ENCODE measurements at regions not wholly inside any gene's neighbourhood (a gene's known extent, or its start where the extent isn't known, plus 50 kb on each side); places are given as distances from the start of the nearest gene placed in this dataset.
"Not testable (repeated sequence)": the region's sequence is repeated elsewhere in the genome, so short reads cannot be mapped to it uniquely, and the experiment has no call there.

DNA sequence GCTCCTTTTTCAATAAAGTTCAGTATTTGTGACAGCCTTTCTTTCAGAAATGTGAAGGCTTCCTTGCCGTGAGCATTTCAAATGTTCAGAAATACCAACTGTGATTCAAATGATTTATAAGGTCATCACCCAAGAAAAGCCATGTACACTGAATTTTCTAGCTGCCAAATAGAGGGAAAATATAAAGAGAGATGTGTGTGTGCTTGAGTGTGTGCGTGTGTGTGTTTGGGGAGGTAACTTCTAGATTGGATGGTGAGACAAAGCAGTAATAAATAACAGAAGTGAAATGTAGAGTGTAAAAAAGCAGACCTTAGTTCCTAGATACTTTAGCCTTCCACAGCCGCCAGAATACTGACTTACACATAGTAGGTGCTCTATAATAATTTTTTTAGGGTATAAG, 577.4 kb downstream of the TBL1XR1 start:
- DNase-seq (ENCODE audit: low read depth) = no peak
- H3K4me3 ChIP-seq (ENCODE audit: low read depth, low read length) = no peak overlapping the region
- TF ChIP-seq, protein P1, sequence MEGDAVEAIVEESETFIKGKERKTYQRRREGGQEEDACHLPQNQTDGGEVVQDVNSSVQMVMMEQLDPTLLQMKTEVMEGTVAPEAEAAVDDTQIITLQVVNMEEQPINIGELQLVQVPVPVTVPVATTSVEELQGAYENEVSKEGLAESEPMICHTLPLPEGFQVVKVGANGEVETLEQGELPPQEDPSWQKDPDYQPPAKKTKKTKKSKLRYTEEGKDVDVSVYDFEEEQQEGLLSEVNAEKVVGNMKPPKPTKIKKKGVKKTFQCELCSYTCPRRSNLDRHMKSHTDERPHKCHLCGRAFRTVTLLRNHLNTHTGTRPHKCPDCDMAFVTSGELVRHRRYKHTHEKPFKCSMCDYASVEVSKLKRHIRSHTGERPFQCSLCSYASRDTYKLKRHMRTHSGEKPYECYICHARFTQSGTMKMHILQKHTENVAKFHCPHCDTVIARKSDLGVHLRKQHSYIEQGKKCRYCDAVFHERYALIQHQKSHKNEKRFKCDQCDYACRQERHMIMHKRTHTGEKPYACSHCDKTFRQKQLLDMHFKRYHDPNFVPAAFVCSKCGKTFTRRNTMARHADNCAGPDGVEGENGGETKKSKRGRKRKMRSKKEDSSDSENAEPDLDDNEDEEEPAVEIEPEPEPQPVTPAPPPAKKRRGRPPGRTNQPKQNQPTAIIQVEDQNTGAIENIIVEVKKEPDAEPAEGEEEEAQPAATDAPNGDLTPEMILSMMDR (IDR thresholded peaks at IDR 0.05; ENCODE audit: insufficient read depth, low read length) = no peak

GRCh38 chr3:176615826-176616225, 581.5 kb downstream of the TBL1XR1 start:
- no peak for DNase-seq (ENCODE audit: low read depth)
- H3K4me3 ChIP-seq (ENCODE audit: low read depth, low read length) = no peak overlapping the region
- TF ChIP-seq, protein P1 (IDR thresholded peaks at IDR 0.05; ENCODE audit: insufficient read depth, low read length) = no peak

DNA sequence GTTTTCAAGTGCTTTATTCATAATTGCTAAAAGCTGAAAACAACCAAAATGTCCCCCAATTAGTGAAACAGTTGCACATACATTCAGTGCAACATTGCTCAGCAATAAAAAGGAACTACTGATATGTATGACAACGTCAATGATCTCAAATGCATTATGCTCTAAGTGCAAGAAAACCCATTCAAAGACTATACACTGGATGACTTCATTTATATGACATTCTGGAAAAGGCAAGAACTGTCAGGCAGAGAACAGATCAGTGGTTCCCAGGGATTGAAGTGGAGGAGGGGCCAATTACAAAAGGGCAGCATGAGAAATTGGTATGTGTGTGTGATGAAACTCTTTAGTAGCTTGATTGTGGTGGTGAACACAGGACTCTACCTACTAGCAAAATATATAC, 585.6 kb downstream of the TBL1XR1 start:
- DNase-seq (ENCODE audit: low read depth) = no peak
- TF ChIP-seq, protein P1 (IDR thresholded peaks at IDR 0.05; ENCODE audit: insufficient read depth, low read length) = no peak
- no peak overlapping the region for H3K4me3 ChIP-seq (ENCODE audit: low read depth, low read length)

- DNase-seq (ENCODE audit: low read depth) = no peak
- TF ChIP-seq, protein P1 (IDR thresholded peaks at IDR 0.05; ENCODE audit: insufficient read depth, low read length) = no peak
- no peak overlapping the region for H3K4me3 ChIP-seq (ENCODE audit: low read depth, low read length)
Observed at GRCh38 chr3:176609361-176609760, 587.9 kb downstream of the TBL1XR1 start.

DNA sequence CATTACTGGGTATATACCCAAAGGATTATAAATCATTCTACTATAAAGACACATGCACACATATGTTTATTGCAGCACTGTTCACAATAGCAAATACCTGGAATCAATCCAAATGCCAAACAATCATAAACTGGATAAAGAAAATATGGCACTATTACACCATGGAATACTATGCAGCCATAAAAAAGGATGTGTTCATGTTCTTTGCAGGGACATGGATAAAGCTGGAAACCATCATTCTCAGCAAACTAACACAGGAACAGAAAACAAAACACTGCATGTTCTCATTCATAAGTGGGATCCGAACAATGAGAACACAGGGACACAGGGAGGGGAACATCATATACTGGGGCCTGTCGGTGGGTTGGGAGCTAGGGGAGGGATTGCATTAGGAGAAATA, 591.7 kb downstream of the TBL1XR1 start:
- H3K4me3 ChIP-seq (ENCODE audit: low read depth, low read length); DNase-seq (ENCODE audit: low read depth): not testable (repeated sequence)

- TF ChIP-seq, protein P1 (IDR thresholded peaks at IDR 0.05; ENCODE audit: insufficient read depth, low read length) = no peak
- DNase-seq (ENCODE audit: low read depth) = no peak
- H3K4me3 ChIP-seq (ENCODE audit: low read depth, low read length) = no peak overlapping the region
Observed at GRCh38 chr3:176595307-176595706, 602.0 kb downstream of the TBL1XR1 start.

GRCh38 chr3:176590722-176591121, 606.6 kb downstream of the TBL1XR1 start:
- H3K4me3 ChIP-seq (ENCODE audit: low read depth, low read length) = no peak overlapping the region
- no peak for DNase-seq (ENCODE audit: low read depth)
- TF ChIP-seq, protein P1 (IDR thresholded peaks at IDR 0.05; ENCODE audit: insufficient read depth, low read length) = no peak
